ENCODE measurements at regions not wholly inside any gene's neighbourhood (a gene's known extent, or its start where the extent isn't known, plus 50 kb on each side); places are given as distances from the start of the nearest gene placed in this dataset.

GRCh38 chr6:23855497-23856116, 270.4 kb upstream of the NRSN1 start:
- TF ChIP-seq CTCF (IDR thresholded peaks at IDR 0.05 in 2 of 3, conservative IDR thresholded peaks at IDR 0.05 in 1 of 3; ENCODE audit: borderline replicate concordance in 1 of 3, insufficient read depth in 1 of 3, low read depth in 2 of 3, low read length in 2 of 3) (no peak), JUND (IDR thresholded peaks at IDR 0.05) (no peak), EZH2 (IDR thresholded peaks at IDR 0.05) (no peak), POLR2AphosphoS5 (IDR thresholded peaks at IDR 0.05; ENCODE audit: low read depth, low read length) (no peak)
